ENCODE measurements at regions not wholly inside any gene's neighbourhood (a gene's known extent, or its start where the extent isn't known, plus 50 kb on each side); places are given as distances from the start of the nearest gene placed in this dataset.

DNA sequence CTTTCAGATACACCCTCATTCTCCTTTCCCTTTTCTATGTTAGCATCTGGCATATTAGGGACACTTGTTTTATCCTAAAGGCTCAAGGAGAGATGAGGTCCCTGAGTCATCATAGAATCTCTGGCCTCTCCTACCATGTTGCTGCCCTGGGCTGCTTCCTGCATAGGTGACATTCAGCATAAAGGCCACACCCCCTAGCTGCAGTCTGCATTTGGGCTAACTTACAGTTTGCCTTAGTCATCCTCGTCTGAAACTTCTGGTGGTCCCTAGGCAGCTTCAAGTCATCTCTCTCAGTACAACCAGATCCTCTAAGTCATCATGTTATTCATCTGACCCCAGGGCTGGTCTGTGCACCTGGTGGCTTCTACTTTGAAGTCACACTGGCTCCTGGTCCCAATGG lies 982.7 kb upstream of the NR2F2 start:
- TF ChIP-seq, protein P1, sequence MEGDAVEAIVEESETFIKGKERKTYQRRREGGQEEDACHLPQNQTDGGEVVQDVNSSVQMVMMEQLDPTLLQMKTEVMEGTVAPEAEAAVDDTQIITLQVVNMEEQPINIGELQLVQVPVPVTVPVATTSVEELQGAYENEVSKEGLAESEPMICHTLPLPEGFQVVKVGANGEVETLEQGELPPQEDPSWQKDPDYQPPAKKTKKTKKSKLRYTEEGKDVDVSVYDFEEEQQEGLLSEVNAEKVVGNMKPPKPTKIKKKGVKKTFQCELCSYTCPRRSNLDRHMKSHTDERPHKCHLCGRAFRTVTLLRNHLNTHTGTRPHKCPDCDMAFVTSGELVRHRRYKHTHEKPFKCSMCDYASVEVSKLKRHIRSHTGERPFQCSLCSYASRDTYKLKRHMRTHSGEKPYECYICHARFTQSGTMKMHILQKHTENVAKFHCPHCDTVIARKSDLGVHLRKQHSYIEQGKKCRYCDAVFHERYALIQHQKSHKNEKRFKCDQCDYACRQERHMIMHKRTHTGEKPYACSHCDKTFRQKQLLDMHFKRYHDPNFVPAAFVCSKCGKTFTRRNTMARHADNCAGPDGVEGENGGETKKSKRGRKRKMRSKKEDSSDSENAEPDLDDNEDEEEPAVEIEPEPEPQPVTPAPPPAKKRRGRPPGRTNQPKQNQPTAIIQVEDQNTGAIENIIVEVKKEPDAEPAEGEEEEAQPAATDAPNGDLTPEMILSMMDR (IDR thresholded peaks at IDR 0.05) = no peak
- TF ChIP-seq, protein P2, sequence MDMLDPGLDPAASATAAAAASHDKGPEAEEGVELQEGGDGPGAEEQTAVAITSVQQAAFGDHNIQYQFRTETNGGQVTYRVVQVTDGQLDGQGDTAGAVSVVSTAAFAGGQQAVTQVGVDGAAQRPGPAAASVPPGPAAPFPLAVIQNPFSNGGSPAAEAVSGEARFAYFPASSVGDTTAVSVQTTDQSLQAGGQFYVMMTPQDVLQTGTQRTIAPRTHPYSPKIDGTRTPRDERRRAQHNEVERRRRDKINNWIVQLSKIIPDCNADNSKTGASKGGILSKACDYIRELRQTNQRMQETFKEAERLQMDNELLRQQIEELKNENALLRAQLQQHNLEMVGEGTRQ (IDR thresholded peaks at IDR 0.05; ENCODE audit: borderline replicate concordance, low read depth, low read length) = no peak
- no peak for TF ChIP-seq TCF12 (IDR thresholded peaks at IDR 0.05)
- no peak for TF ChIP-seq TAF1 (IDR thresholded peaks at IDR 0.05; ENCODE audit: borderline replicate concordance, low read depth, low read length)
- TF ChIP-seq EP300 (IDR thresholded peaks at IDR 0.05; ENCODE audit: borderline replicate concordance in 1 of 2, low read depth in 1 of 2, low read length in 1 of 2) = no peak
- TF ChIP-seq, protein P3, sequence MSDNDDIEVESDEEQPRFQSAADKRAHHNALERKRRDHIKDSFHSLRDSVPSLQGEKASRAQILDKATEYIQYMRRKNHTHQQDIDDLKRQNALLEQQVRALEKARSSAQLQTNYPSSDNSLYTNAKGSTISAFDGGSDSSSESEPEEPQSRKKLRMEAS (IDR thresholded peaks at IDR 0.05; ENCODE audit: low read depth) = no peak
- no peak for TF ChIP-seq FOXJ3 (CRISPR knock-in tag; IDR thresholded peaks at IDR 0.05)
- no peak for TF ChIP-seq RCOR1 (IDR thresholded peaks at IDR 0.05; ENCODE audit: low read length)
